Testis (tissue), 2 donors: ENCODE measurements at regions not wholly inside any gene's neighbourhood (a gene's known extent, or its start where the extent isn't known, plus 50 kb on each side); places are given as distances from the start of the nearest gene placed in this dataset.

Source experiments
- CTCF ChIP-seq, 3 experiments: fragments of 450-650 bp in 2 of 3; fragments of 200-600 bp in 1 of 3; sonication (generic) in 1 of 3; IDR thresholded peaks; one replicate each; pipeline ENCODE4 v1.5.1; 2016 to 2019; ENCODE audit warnings: antibody characterized with exemption in 3 of 3, mild to moderate bottlenecking in 2 of 3, moderate library complexity in 1 of 3
- POLR2A ChIP-seq: fragments of 450-650 bp; IDR thresholded peaks from one replicate; pipeline ENCODE4 v1.6.1; 2017; ENCODE audit warnings: antibody characterized with exemption, mild to moderate bottlenecking, moderate library complexity

DNA sequence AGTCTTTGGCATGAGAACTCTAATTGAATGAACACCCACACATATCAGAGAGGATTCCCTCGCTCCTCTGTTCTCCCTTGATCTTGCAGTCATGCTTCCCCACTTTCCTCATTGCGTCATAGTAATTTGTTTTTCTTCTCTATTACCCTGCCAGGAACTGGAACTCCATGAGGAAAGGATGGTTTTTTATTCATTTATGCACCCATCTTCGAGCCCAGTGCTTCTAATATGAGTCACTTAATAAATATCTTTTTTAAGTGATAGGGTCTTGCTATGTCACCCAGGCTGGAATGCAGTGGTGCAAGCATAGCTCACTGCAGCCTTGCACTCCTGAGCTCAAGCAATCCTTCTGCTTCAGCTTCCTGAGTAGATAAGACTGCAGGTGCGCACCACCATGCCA lies 83.5 kb downstream of the OTUD1 start:
- TF ChIP-seq CTCF (IDR thresholded peaks at IDR 0.05) = no peak
- no peak for TF ChIP-seq POLR2A
